PC-3 (cell line): ENCODE measurements at regions not wholly inside any gene's neighbourhood (a gene's known extent, or its start where the extent isn't known, plus 50 kb on each side); places are given as distances from the start of the nearest gene placed in this dataset.

Source experiments
- ATAC-seq: fragments of 200-7000 bp; cut with Tn5 transposase; 2 replicates; pipeline ENCODE4 v1.9.1; 2020; ENCODE audit warnings: mild to moderate bottlenecking, moderate library complexity
- BruUV-seq: library from RNA; stranded (reverse); fragments of 400-500 nt; replicated peaks from 2 replicates; lab custom pipeline; 2021; lab: Mats Ljungman, UMichigan
- CTCF ChIA-PET: fragments of 300-600 bp; sonication (Branson Sonifier 250); formaldehyde crosslinking; loops from one replicate; lab custom pipeline; 2022; ENCODE audit warnings: antibody characterized with exemption; lab: Charles Lee
- POLR2A ChIA-PET: fragments of 300-600 bp; sonication (Branson Sonifier 250); formaldehyde crosslinking; loops from one replicate; lab custom pipeline; 2022; ENCODE audit warnings: antibody characterized with exemption; ENCODE audit not compliant: unreplicated experiment; lab: Charles Lee
- DNase-seq: peaks from one replicate; pipeline ENCODE4 v3.0.0-alpha.2; 2015
- H2AFZ ChIP-seq: fragments of 300-600 bp; sonication (generic); 2 replicates; pipeline ENCODE4 v1.6.0; 2016; ENCODE audit warnings: antibody characterized with exemption, low read length
- H3F3A ChIP-seq: fragments of 300-600 bp; sonication (generic); one replicate; pipeline ENCODE4 v1.6.0; 2017; ENCODE audit warnings: antibody characterized with exemption, low read length, control low read depth, mild to moderate bottlenecking; ENCODE audit not compliant: unreplicated experiment
- H3K27ac ChIP-seq: fragments of 300-600 bp; sonication (generic); 2 replicates; pipeline ENCODE4 v1.5.1; 2016; ENCODE audit warnings: mild to moderate bottlenecking, low read length
- H3K27me3 ChIP-seq: fragments of 300-600 bp; sonication (generic); 2 replicates; pipeline ENCODE4 v1.6.1; 2016; ENCODE audit warnings: low read length, mixed read lengths
- H3K36me3 ChIP-seq: fragments of 300-600 bp; sonication (generic); 2 replicates; pipeline ENCODE4 v1.6.1; 2016; ENCODE audit warnings: low read depth, mixed run types, low read length, mixed read lengths
- H3K4me1 ChIP-seq: fragments of 300-600 bp; sonication (generic); 2 replicates; pipeline ENCODE4 v1.5.1; 2016; ENCODE audit warnings: low read length; ENCODE audit not compliant: insufficient read depth
- H3K4me2 ChIP-seq: fragments of 300-600 bp; sonication (generic); 2 replicates; pipeline ENCODE4 v1.6.0; 2016; ENCODE audit warnings: low read length
- H3K4me3 ChIP-seq: fragments of 300-600 bp; sonication (generic); 2 replicates; pipeline ENCODE4 v1.5.1; 2016; ENCODE audit warnings: mild to moderate bottlenecking, low read length, mixed read lengths
- H3K79me2 ChIP-seq: fragments of 300-600 bp; sonication (generic); 2 replicates; pipeline ENCODE4 v1.6.1; 2017; ENCODE audit warnings: low read length, mixed read lengths
- H3K9ac ChIP-seq: fragments of 300-600 bp; sonication (generic); 2 replicates; pipeline ENCODE4 v1.6.0; 2016; ENCODE audit warnings: mild to moderate bottlenecking, low read length
- H3K9me2 ChIP-seq: fragments of 300-600 bp; sonication (generic); replicated peaks from 2 replicates; pipeline ENCODE4 v1.6.1; 2016; ENCODE audit warnings: mixed run types, low read length, mixed read lengths
- H3K9me3 ChIP-seq: fragments of 300-600 bp; sonication (generic); 2 replicates; pipeline ENCODE4 v1.6.1; 2016; ENCODE audit warnings: low read length, mixed read lengths
- H4K20me1 ChIP-seq: fragments of 300-600 bp; sonication (generic); 2 replicates; pipeline ENCODE4 v1.6.1; 2016; ENCODE audit warnings: low read length, mixed read lengths
- CTCF ChIP-seq: fragments of 300-600 bp; sonication (generic); conservative IDR thresholded peaks from 2 replicates; pipeline ENCODE4 v1.5.1; 2017; ENCODE audit warnings: antibody characterized with exemption, low read depth, mild to moderate bottlenecking, low read length
- EZH2 ChIP-seq: fragments of 300-600 bp; sonication (generic); IDR thresholded peaks from one replicate; pipeline ENCODE4 v1.6.1; 2017; ENCODE audit warnings: antibody characterized with exemption, mild to moderate bottlenecking, low read length; ENCODE audit not compliant: unreplicated experiment
- EZH2phosphoT487 ChIP-seq: fragments of 300-600 bp; sonication (generic); IDR thresholded peaks from 2 replicates; pipeline ENCODE4 v1.6.1; 2018; ENCODE audit warnings: mild to moderate bottlenecking, antibody characterized with exemption, low read length, borderline replicate concordance
- intact Hi-C: fragments of 100-400 bp; cut with micrococcal nuclease; formaldehyde crosslinking; loops from 2 replicates; pipeline ENCODE4 v1.9.0; 2023

DNA sequence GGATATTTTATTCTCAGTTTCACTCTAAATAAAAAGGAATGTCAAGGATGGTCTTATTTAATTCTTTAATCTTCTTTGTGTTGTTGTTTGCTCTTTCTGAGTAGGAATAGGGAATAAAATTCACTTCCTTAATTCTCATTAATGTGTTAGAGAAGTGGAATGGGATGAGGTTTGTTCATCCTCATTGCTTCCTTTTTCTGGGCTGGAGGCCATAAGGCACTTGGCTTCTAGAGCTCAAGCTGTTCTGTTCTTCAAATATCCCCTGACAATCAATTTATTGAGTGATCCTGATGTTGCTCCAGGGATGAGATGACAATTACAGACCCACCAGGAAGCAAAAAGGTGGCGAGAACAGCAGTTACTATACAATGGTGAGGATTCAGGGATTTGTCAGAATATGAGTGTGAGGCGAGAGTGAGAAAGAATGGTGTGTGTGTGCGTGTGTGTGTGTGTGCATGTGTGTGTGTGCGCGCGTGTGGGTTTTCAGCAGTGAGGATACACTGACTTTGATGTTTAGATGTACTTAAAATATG lies 557.6 kb upstream of the FANCL start:
- ChIA-PET POLR2A (no interaction called here), CTCF (no interaction called here)
- Histone ChIP-seq H3K9ac (no peak overlapping the region), H3K4me2 (no peak overlapping the region), H2AFZ (no peak overlapping the region), H3F3A (no peaks in the 10 kb centered on the region), H3K9me2 (no peaks in the 10 kb centered on the region), H3K36me3 (no peaks in the 10 kb centered on the region), H3K9me3 (no peaks in the 10 kb centered on the region), H3K27me3 (peaks cover 73% of the 10 kb centered on the region), H3K79me2 (no peaks in the 10 kb centered on the region), H4K20me1 (no peaks in the 10 kb centered on the region), H3K4me3 (no peak overlapping the region), H3K4me1 (no peaks in the 10 kb centered on the region), H3K27ac (no peak overlapping the region)
- intact Hi-C loops: no loop called here
- TF ChIP-seq EZH2phosphoT487 (no peak), EZH2 (no peak), CTCF (no peak)
- no peak for ATAC-seq
- no peak for DNase-seq
- BruUV-seq: no TSS peak

DNA sequence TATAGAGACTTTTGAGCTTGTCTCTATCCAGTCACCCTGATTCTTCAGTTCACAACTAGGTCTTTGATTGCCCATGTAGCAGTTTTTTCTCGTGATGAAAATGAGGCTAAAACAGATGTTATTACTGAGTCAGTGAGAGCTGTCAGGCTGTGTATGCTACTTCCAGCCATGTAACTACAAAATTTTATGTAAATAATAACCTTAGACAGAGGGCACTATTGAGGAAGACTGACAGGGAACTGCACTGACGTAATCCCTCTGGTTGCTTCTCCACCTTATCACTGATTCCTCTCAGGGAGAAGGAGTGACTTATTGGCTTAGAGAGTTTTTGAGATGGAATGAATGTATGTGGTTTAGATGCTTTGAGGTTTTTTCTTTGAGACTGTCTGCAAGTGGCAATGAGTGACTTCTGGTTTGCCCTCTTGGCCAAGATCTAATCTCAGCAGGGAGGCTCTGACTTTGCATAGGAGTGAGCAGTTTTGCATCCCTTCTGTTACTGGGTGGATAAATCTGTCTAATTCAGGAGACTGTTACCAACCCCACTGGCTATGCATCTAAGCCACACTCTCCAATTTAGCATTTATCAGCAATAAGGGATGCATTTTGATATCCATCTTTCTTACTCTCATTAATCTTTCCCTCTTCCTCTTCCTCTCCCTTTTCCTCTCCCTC lies 555.2 kb upstream of the FANCL start:
- ChIA-PET POLR2A (no interaction called here), CTCF (no interaction called here)
- Histone ChIP-seq H3F3A (no peaks in the 10 kb centered on the region), H3K27ac (no peak overlapping the region), H2AFZ (no peak overlapping the region), H3K4me2 (no peak overlapping the region), H3K9ac (no peak overlapping the region), H4K20me1 (no peaks in the 10 kb centered on the region), H3K27me3 (peaks cover 80% of the 10 kb centered on the region), H3K9me3 (no peaks in the 10 kb centered on the region), H3K4me3 (no peak overlapping the region), H3K9me2 (no peaks in the 10 kb centered on the region), H3K4me1 (no peaks in the 10 kb centered on the region), H3K79me2 (no peaks in the 10 kb centered on the region), H3K36me3 (no peaks in the 10 kb centered on the region)
- DNase-seq (no peak), ATAC-seq (no peak)
- no TSS peak for BruUV-seq
- intact Hi-C loops: no loop called here
- TF ChIP-seq EZH2phosphoT487 (no peak), EZH2 (no peak), CTCF (no peak)

DNA sequence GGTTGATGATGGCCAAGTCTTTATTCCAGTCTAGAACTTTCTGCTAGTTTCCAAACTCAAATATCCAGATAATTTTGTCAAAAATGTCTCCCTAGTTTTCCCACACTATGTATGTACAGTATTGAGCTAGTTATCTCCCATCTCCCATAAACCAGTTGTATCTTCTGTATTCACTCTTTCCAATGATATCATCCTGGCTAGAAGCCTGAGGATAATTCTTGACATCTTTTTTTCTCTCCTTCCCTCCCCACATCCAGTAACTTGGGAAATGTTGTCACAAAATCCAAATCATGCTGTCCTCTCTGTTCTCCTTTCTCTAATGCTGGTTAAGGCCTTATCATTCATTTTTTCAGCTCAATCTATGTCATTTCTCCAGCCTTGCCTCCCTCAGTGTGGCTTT lies 553.8 kb upstream of the FANCL start:
- Histone ChIP-seq H3K27me3 (peaks cover 89% of the 10 kb centered on the region), H3K36me3 (no peaks in the 10 kb centered on the region), H3K4me2 (no peak overlapping the region), H3K4me1 (no peaks in the 10 kb centered on the region), H3K4me3 (no peak overlapping the region), H3F3A (no peaks in the 10 kb centered on the region), H3K79me2 (no peaks in the 10 kb centered on the region), H2AFZ (no peak overlapping the region), H4K20me1 (no peaks in the 10 kb centered on the region), H3K9ac (no peak overlapping the region), H3K27ac (no peak overlapping the region), H3K9me2 (no peaks in the 10 kb centered on the region), H3K9me3 (no peaks in the 10 kb centered on the region)
- no peak for ATAC-seq
- no peak for DNase-seq
- BruUV-seq: no TSS peak
- TF ChIP-seq EZH2 (no peak), CTCF (no peak), EZH2phosphoT487 (no peak)
- intact Hi-C loops: no loop called here
- ChIA-PET CTCF (no interaction called here), POLR2A (no interaction called here)
